Subcutaneous abdominal adipose tissue (tissue), 5 donors: ENCODE measurements at regions not wholly inside any gene's neighbourhood (a gene's known extent, or its start where the extent isn't known, plus 50 kb on each side); places are given as distances from the start of the nearest gene placed in this dataset.
"Not testable (repeated sequence)": the region's sequence is repeated elsewhere in the genome, so short reads cannot be mapped to it uniquely, and the experiment has no call there.

Source experiments
- H3K27ac ChIP-seq: one replicate; pipeline ENCODE4 v1.7.0; 2013; ENCODE audit warnings: low read depth, mild to moderate bottlenecking, inconsistent platforms, low read length, moderate library complexity
- H3K27me3 ChIP-seq, 5 donors: one replicate each; pipeline ENCODE4 v1.7.0; 2013; ENCODE audit warnings: low read length in 5 of 5, inconsistent platforms in 1 of 5; ENCODE audit not compliant: control insufficient read depth in 5 of 5, insufficient read depth in 4 of 5
- H3K36me3 ChIP-seq, 5 donors: one replicate each; pipeline ENCODE4 v1.7.0; 2013; ENCODE audit warnings: low read length in 5 of 5; ENCODE audit not compliant: control insufficient read depth in 5 of 5, insufficient read depth in 5 of 5
- H3K4me1 ChIP-seq, 5 donors: one replicate each; pipeline ENCODE4 v1.7.0; 2013; ENCODE audit warnings: low read length in 5 of 5, mild to moderate bottlenecking in 3 of 5, moderate library complexity in 1 of 5; ENCODE audit not compliant: control insufficient read depth in 5 of 5, insufficient read depth in 5 of 5
- H3K4me3 ChIP-seq, 5 donors: one replicate each; pipeline ENCODE4 v1.7.0; 2013; ENCODE audit warnings: low read length in 5 of 5, low read depth in 1 of 5
- H3K9ac ChIP-seq, 5 donors: one replicate each; pipeline ENCODE4 v1.7.0; 2013; ENCODE audit warnings: low read length in 5 of 5, mild to moderate bottlenecking in 4 of 5, moderate library complexity in 3 of 5
- H3K9me3 ChIP-seq, 5 donors: one replicate each; pipeline ENCODE4 v1.7.0; 2013; ENCODE audit warnings: low read length in 5 of 5; ENCODE audit not compliant: control insufficient read depth in 5 of 5
- donor health status: healthy.
- donor health status: healthy.
- donor health status: healthy.
- donor health status: healthy.
- donor health status: healthy.

- H3K4me1 ChIP-seq = no peaks in the 10 kb centered on the region
- no peak overlapping the region for H3K4me3 ChIP-seq
- no peak overlapping the region for H3K9ac ChIP-seq
- no peaks in the 10 kb centered on the region for H3K9me3 ChIP-seq
- H3K27ac ChIP-seq = no peak overlapping the region
- no peaks in the 10 kb centered on the region for H3K27me3 ChIP-seq
- no peaks in the 10 kb centered on the region for H3K36me3 ChIP-seq
Measured at GRCh38 chr18:47682876-47683275, 247.6 kb downstream of the SMAD2 start.

- Histone ChIP-seq H3K9ac (no peak overlapping the region), H3K36me3 (no peaks in the 10 kb centered on the region), H3K27ac (no peak overlapping the region), H3K4me1 (no peaks in the 10 kb centered on the region), H3K4me3 (no peak overlapping the region), H3K9me3 (no peaks in the 10 kb centered on the region), H3K27me3 (no peaks in the 10 kb centered on the region)
Measured at GRCh38 chr18:47680488-47680887, 250.0 kb downstream of the SMAD2 start.

GRCh38 chr18:47679864-47680263 is 250.6 kb downstream of the SMAD2 start:
- H3K27ac ChIP-seq = no peak overlapping the region
- no peaks in the 10 kb centered on the region for H3K4me1 ChIP-seq
- no peak overlapping the region for H3K4me3 ChIP-seq
- no peaks in the 10 kb centered on the region for H3K9me3 ChIP-seq
- no peaks in the 10 kb centered on the region for H3K27me3 ChIP-seq
- H3K9ac ChIP-seq = no peak overlapping the region
- no peaks in the 10 kb centered on the region for H3K36me3 ChIP-seq

- H3K4me1 ChIP-seq = no peaks in the 10 kb centered on the region
- no peak overlapping the region for H3K4me3 ChIP-seq
- H3K9ac ChIP-seq = no peak overlapping the region
- no peaks in the 10 kb centered on the region for H3K27me3 ChIP-seq
- H3K9me3 ChIP-seq = no peaks in the 10 kb centered on the region
- no peak overlapping the region for H3K27ac ChIP-seq
- H3K36me3 ChIP-seq = no peaks in the 10 kb centered on the region
Measured at GRCh38 chr18:47677952-47678351, 252.5 kb downstream of the SMAD2 start.

- H3K9me3 ChIP-seq = no peaks in the 10 kb centered on the region
- H3K9ac ChIP-seq = no peak overlapping the region
- no peaks in the 10 kb centered on the region for H3K4me1 ChIP-seq
- H3K27me3 ChIP-seq = peaks cover 0 to 5% (median 0%) of the 10 kb centered on the region in 5 donors
- no peak overlapping the region for H3K27ac ChIP-seq
- H3K36me3 ChIP-seq = no peaks in the 10 kb centered on the region
- H3K4me3 ChIP-seq = no peak overlapping the region
Measured at GRCh38 chr18:47669815-47670214, 260.6 kb downstream of the SMAD2 start.

GRCh38 chr18:47658498-47658897 is 272.0 kb downstream of the SMAD2 start:
- Histone ChIP-seq H3K4me1 (no peaks in the 10 kb centered on the region), H3K27me3 (peaks cover 0 to 5% (median 0%) of the 10 kb centered on the region in 5 donors), H3K36me3 (no peaks in the 10 kb centered on the region), H3K9me3 (peaks cover 0 to 10% (median 8%) of the 10 kb centered on the region in 5 donors), H3K9ac (no peak overlapping the region), H3K4me3 (no peak overlapping the region), H3K27ac (no peak overlapping the region)

GRCh38 chr18:47654988-47655387 is 275.5 kb downstream of the SMAD2 start:
- no peak overlapping the region for H3K9ac ChIP-seq

GRCh38 chr18:47644896-47645295 is 285.6 kb downstream of the SMAD2 start:
- Histone ChIP-seq H3K36me3 (no peaks in the 10 kb centered on the region), H3K27ac (no peak overlapping the region)

More at GRCh38 chr18:47654988-47655387, 275.5 kb downstream of the SMAD2 start:
- H3K4me1 ChIP-seq = no peaks in the 10 kb centered on the region
- no peak overlapping the region for H3K4me3 ChIP-seq
- no peaks in the 10 kb centered on the region for H3K36me3 ChIP-seq
- peaks cover 0 to 10% (median 5%) of the 10 kb centered on the region in 5 donors for H3K27me3 ChIP-seq
- H3K9me3 ChIP-seq = peaks cover 0 to 10% (median 8%) of the 10 kb centered on the region in 5 donors
- H3K27ac ChIP-seq = no peak overlapping the region

GRCh38 chr18:47637551-47637950 is 292.9 kb downstream of the SMAD2 start:
- not testable (repeated sequence) for H3K27me3 ChIP-seq, H3K4me1 ChIP-seq, H3K9me3 ChIP-seq, H3K9ac ChIP-seq, H3K27ac ChIP-seq, H3K4me3 ChIP-seq, H3K36me3 ChIP-seq

More at GRCh38 chr18:47644896-47645295, 285.6 kb downstream of the SMAD2 start:
- no peaks in the 10 kb centered on the region for H3K4me1 ChIP-seq
- H3K9me3 ChIP-seq = peaks cover 0 to 13% (median 3%) of the 10 kb centered on the region in 5 donors
- no peak overlapping the region for H3K4me3 ChIP-seq
- no peak overlapping the region for H3K9ac ChIP-seq
- H3K27me3 ChIP-seq = no peaks in the 10 kb centered on the region

- Histone ChIP-seq H3K9me3 (no peaks in the 10 kb centered on the region), H3K4me3 (no peak overlapping the region), H3K4me1 (peaks cover 0 to 9% (median 0%) of the 10 kb centered on the region in 5 donors), H3K27ac (no peak overlapping the region), H3K36me3 (no peaks in the 10 kb centered on the region), H3K27me3 (peaks cover 0 to 4% (median 0%) of the 10 kb centered on the region in 5 donors), H3K9ac (no peak overlapping the region)
Measured at GRCh38 chr18:47635416-47635815, 295.0 kb downstream of the SMAD2 start.
